Left lung (tissue), 4 donors: ENCODE measurements at regions not wholly inside any gene's neighbourhood (a gene's known extent, or its start where the extent isn't known, plus 50 kb on each side); places are given as distances from the start of the nearest gene placed in this dataset.
"Not testable (repeated sequence)": the region's sequence is repeated elsewhere in the genome, so short reads cannot be mapped to it uniquely, and the experiment has no call there.

Experiments used
- ATAC-seq: fragments of 200-7000 bp; cut with Tn5 transposase; one replicate; pipeline ENCODE4 v1.9.1; 2020; ENCODE audit warnings: moderate library complexity
- DNase-seq, 4 donors: peaks; one replicate each; pipeline ENCODE4 v3.0.0-alpha.2; 2013 to 2020
- H3K27ac ChIP-seq, 2 donors: fragments of 200-600 bp; sonication (generic) in 1 of 2; one replicate each; pipeline versions ENCODE4 v1.5.0 to v1.8.0; 2020 to 2021
- H3K27me3 ChIP-seq, 2 donors: fragments of 200-600 bp; sonication (generic) in 1 of 2; one replicate each; pipeline versions ENCODE4 v1.5.0 to v1.8.0; 2020 to 2021
- H3K36me3 ChIP-seq, 2 donors: fragments of 200-600 bp; sonication (generic) in 1 of 2; one replicate each; pipeline versions ENCODE4 v1.5.0 to v1.8.0; 2020 to 2021
- H3K4me1 ChIP-seq, 2 donors: fragments of 200-600 bp; one replicate each; pipeline ENCODE4 v1.8.0; 2021
- H3K4me3 ChIP-seq, 2 donors: fragments of 200-600 bp; sonication (generic) in 1 of 2; one replicate each; pipeline versions ENCODE4 v1.5.0 to v1.8.0; 2020 to 2021; ENCODE audit warnings: mild to moderate bottlenecking in 1 of 2
- H3K9me3 ChIP-seq, 2 donors: fragments of 200-600 bp; sonication (generic) in 1 of 2; one replicate each; pipeline versions ENCODE4 v1.5.0 to v1.8.0; 2020 to 2021
- intact Hi-C, 2 donors: fragments of 100-400 bp; cut with DNase I; formaldehyde crosslinking; loops; one replicate each; pipeline versions ENCODE4 v1.11.2 to v1.14.2; 2022
- donor health status: DM: no; HTN: yes; CAD: no.
- donor health status: DM: no; HTN: no; CAD: no.

- H3K4me3 ChIP-seq, DNase-seq, H3K4me1 ChIP-seq, H3K9me3 ChIP-seq, H3K27ac ChIP-seq, H3K27me3 ChIP-seq, H3K36me3 ChIP-seq, intact Hi-C loops: not testable (repeated sequence)
- peak; percentile 56 for ATAC-seq
Measured at GRCh38 chr21:6466081-6466698, 4055.2 kb upstream of the TPTE start.

- DNase-seq, H3K4me3 ChIP-seq, H3K27ac ChIP-seq, H3K36me3 ChIP-seq, H3K9me3 ChIP-seq, H3K4me1 ChIP-seq, intact Hi-C loops, H3K27me3 ChIP-seq: not testable (repeated sequence)
- peak; percentile 53 for ATAC-seq
Measured at GRCh38 chr21:6466707-6467106, 4054.7 kb upstream of the TPTE start.

GRCh38 chr21:6467189-6467774, 4054.1 kb upstream of the TPTE start:
- peak; percentile 72 for ATAC-seq
- H3K27me3 ChIP-seq, H3K4me3 ChIP-seq, H3K4me1 ChIP-seq, H3K27ac ChIP-seq, H3K9me3 ChIP-seq, H3K36me3 ChIP-seq, DNase-seq, intact Hi-C loops: not testable (repeated sequence)

- not testable (repeated sequence) for ATAC-seq
Measured at GRCh38 chr21:6467907-6468306, 4053.5 kb upstream of the TPTE start.

GRCh38 chr21:6468331-6468860, 4053.0 kb upstream of the TPTE start:
- intact Hi-C loops, H3K4me3 ChIP-seq, H3K27me3 ChIP-seq, H3K9me3 ChIP-seq, H3K27ac ChIP-seq, H3K36me3 ChIP-seq, H3K4me1 ChIP-seq: not testable (repeated sequence)
- ATAC-seq (peak; percentile 13), DNase-seq (peak in 1 of 4 donors; percentile 7)

More at GRCh38 chr21:6467907-6468306, 4053.5 kb upstream of the TPTE start:
- H3K4me1 ChIP-seq, H3K36me3 ChIP-seq, H3K9me3 ChIP-seq, H3K4me3 ChIP-seq, H3K27me3 ChIP-seq, H3K27ac ChIP-seq, DNase-seq, intact Hi-C loops: not testable (repeated sequence)

GRCh38 chr21:6474250-6474968, 4047.0 kb upstream of the TPTE start:
- H3K4me3 ChIP-seq, intact Hi-C loops, H3K9me3 ChIP-seq, H3K36me3 ChIP-seq, DNase-seq, H3K27me3 ChIP-seq, H3K4me1 ChIP-seq, H3K27ac ChIP-seq, ATAC-seq: not testable (repeated sequence)

- ATAC-seq, DNase-seq, H3K36me3 ChIP-seq, H3K9me3 ChIP-seq, H3K4me3 ChIP-seq, H3K4me1 ChIP-seq, intact Hi-C loops, H3K27ac ChIP-seq, H3K27me3 ChIP-seq: not testable (repeated sequence)
Measured at GRCh38 chr21:6481116-6481515, 4040.3 kb upstream of the TPTE start.

GRCh38 chr21:6482616-6483015, 4038.8 kb upstream of the TPTE start:
- intact Hi-C loops, H3K27ac ChIP-seq, H3K4me3 ChIP-seq, H3K9me3 ChIP-seq, H3K27me3 ChIP-seq, ATAC-seq, H3K36me3 ChIP-seq, H3K4me1 ChIP-seq, DNase-seq: not testable (repeated sequence)

- H3K27ac ChIP-seq, H3K4me3 ChIP-seq, H3K9me3 ChIP-seq, H3K4me1 ChIP-seq, H3K36me3 ChIP-seq, ATAC-seq, H3K27me3 ChIP-seq, intact Hi-C loops, DNase-seq: not testable (repeated sequence)
Measured at GRCh38 chr21:6483645-6484044, 4037.7 kb upstream of the TPTE start.

GRCh38 chr21:6486821-6487220, 4034.6 kb upstream of the TPTE start:
- H3K9me3 ChIP-seq, H3K4me3 ChIP-seq, intact Hi-C loops, DNase-seq, H3K27ac ChIP-seq, H3K36me3 ChIP-seq, H3K4me1 ChIP-seq, H3K27me3 ChIP-seq, ATAC-seq: not testable (repeated sequence)

GRCh38 chr21:6492691-6493090, 4028.7 kb upstream of the TPTE start:
- H3K27me3 ChIP-seq, DNase-seq, H3K4me3 ChIP-seq, intact Hi-C loops, H3K4me1 ChIP-seq, H3K36me3 ChIP-seq, H3K27ac ChIP-seq, H3K9me3 ChIP-seq, ATAC-seq: not testable (repeated sequence)

- H3K27ac ChIP-seq, H3K4me1 ChIP-seq, H3K4me3 ChIP-seq, H3K27me3 ChIP-seq, H3K9me3 ChIP-seq, ATAC-seq, DNase-seq, H3K36me3 ChIP-seq, intact Hi-C loops: not testable (repeated sequence)
Measured at GRCh38 chr21:6493957-6494356, 4027.4 kb upstream of the TPTE start.

GRCh38 chr21:6496356-6496755, 4025.0 kb upstream of the TPTE start:
- H3K27me3 ChIP-seq, intact Hi-C loops, H3K27ac ChIP-seq, H3K4me1 ChIP-seq, H3K36me3 ChIP-seq, H3K9me3 ChIP-seq, ATAC-seq, H3K4me3 ChIP-seq, DNase-seq: not testable (repeated sequence)
